CD4-positive, alpha-beta T cell (primary cell): ENCODE measurements at regions not wholly inside any gene's neighbourhood (a gene's known extent, or its start where the extent isn't known, plus 50 kb on each side); places are given as distances from the start of the nearest gene placed in this dataset.

ENCODE experiments used
- ATAC-seq: fragments of 200-7000 bp; cut with Tn5 transposase; one replicate; pipeline ENCODE4 v1.10.0; 2022; ENCODE audit warnings: mild to moderate bottlenecking; ENCODE audit not compliant: poor library complexity
- CTCF ChIA-PET: fragments of 350-600 bp; sonication (Branson Sonifier 250); formaldehyde crosslinking; loops from one replicate; lab custom pipeline; 2021; ENCODE audit warnings: antibody characterized with exemption, inconsistent platforms; lab: Charles Lee
- POLR2A ChIA-PET: fragments of 350-600 bp; sonication (Branson Sonifier 250); formaldehyde crosslinking; loops from one replicate; lab custom pipeline; 2021; ENCODE audit warnings: antibody characterized with exemption, inconsistent platforms; lab: Charles Lee
- DNase-seq, 14 experiments: peaks; one replicate each; pipeline ENCODE4 v3.0.0-alpha.2; 2013 to 2020; ENCODE audit warnings: mixed read lengths in 2 of 14
- H3K27ac ChIP-seq, 2 donors: one replicate each; pipeline versions ENCODE4 v1.5.1 to v1.7.0; 2013; ENCODE audit warnings: low read length in 2 of 2, low read depth in 1 of 2, mild to moderate bottlenecking in 1 of 2
- H3K27me3 ChIP-seq, 2 experiments: 1 replicate in 1 of 2; 2 replicates in 1 of 2; pipeline versions ENCODE4 v1.6.1 to v1.7.0; 2013; ENCODE audit warnings: low read length in 2 of 2, control low read depth in 1 of 2, mild to moderate bottlenecking in 1 of 2, moderate library complexity in 1 of 2; ENCODE audit not compliant: insufficient read depth in 2 of 2, control insufficient read depth in 1 of 2
- H3K36me3 ChIP-seq: one replicate; pipeline ENCODE4 v1.6.1; 2013; ENCODE audit warnings: low read length, control low read depth; ENCODE audit not compliant: insufficient read depth
- H3K4me1 ChIP-seq: one replicate; pipeline ENCODE4 v1.6.1; 2013; ENCODE audit warnings: low read length, control low read depth; ENCODE audit not compliant: insufficient read depth
- H3K4me3 ChIP-seq: one replicate; pipeline ENCODE4 v1.5.1; 2013; ENCODE audit warnings: mild to moderate bottlenecking, low read length, moderate library complexity
- H3K9me3 ChIP-seq, 2 experiments: 1 replicate in 1 of 2; 2 replicates in 1 of 2; pipeline versions ENCODE4 v1.6.1 to v1.7.0; 2013; ENCODE audit warnings: low read length in 2 of 2, mild to moderate bottlenecking in 2 of 2, control low read depth in 1 of 2, moderate library complexity in 1 of 2; ENCODE audit not compliant: control insufficient read depth in 1 of 2, insufficient read depth in 1 of 2
- H3K27ac Mint-ChIP-seq: one replicate; pipeline ENCODE4 v1.8.0; 2020; ENCODE audit warnings: mixed read lengths
- H3K27me3 Mint-ChIP-seq: one replicate; pipeline ENCODE4 v1.8.0; 2021; ENCODE audit warnings: mixed read lengths
- H3K36me3 Mint-ChIP-seq: one replicate; pipeline ENCODE4 v1.8.0; 2021; ENCODE audit warnings: low read depth, mixed read lengths
- H3K4me1 Mint-ChIP-seq: one replicate; pipeline ENCODE4 v1.8.0; 2021; ENCODE audit warnings: low read depth, mixed read lengths
- H3K4me3 Mint-ChIP-seq: one replicate; pipeline ENCODE4 v1.8.0; 2020; ENCODE audit warnings: mild to moderate bottlenecking, mixed read lengths
- H3K9me3 Mint-ChIP-seq: one replicate; pipeline ENCODE4 v1.8.0; 2020; ENCODE audit warnings: mixed read lengths
- intact Hi-C, 2 experiments: fragments of 100-400 bp; cut with DNase I in 1 of 2; cut with micrococcal nuclease in 1 of 2; formaldehyde crosslinking; loops; one replicate each; pipeline versions ENCODE4 v1.15.1 to v1.9.0; 2023 to 2025; cut with DNase I, micrococcal nuclease
- TF ChIP-seq, protein P1 (sequence below): fragments of 200-600 bp; IDR thresholded peaks from one replicate; pipeline ENCODE4 v1.8.0; 2022; ENCODE audit warnings: antibody characterized with exemption, mild to moderate bottlenecking

- POLR2A ChIA-PET, result no interaction called here
- H3K27me3 ChIP-seq, result peaks cover 0 to 5% of the 10 kb centered on the region in 2 experiments
- H3K27ac Mint-ChIP-seq, result no peak overlapping the region
- no peak for ATAC-seq
- H3K9me3 ChIP-seq, result no peaks in the 10 kb centered on the region
- H3K27ac ChIP-seq, result no peak overlapping the region
- DNase-seq, result no peak
- intact Hi-C loops, result no loop called here
- CTCF ChIA-PET, result no interaction called here
- no peaks in the 10 kb centered on the region for H3K36me3 Mint-ChIP-seq
- TF ChIP-seq, protein P1, sequence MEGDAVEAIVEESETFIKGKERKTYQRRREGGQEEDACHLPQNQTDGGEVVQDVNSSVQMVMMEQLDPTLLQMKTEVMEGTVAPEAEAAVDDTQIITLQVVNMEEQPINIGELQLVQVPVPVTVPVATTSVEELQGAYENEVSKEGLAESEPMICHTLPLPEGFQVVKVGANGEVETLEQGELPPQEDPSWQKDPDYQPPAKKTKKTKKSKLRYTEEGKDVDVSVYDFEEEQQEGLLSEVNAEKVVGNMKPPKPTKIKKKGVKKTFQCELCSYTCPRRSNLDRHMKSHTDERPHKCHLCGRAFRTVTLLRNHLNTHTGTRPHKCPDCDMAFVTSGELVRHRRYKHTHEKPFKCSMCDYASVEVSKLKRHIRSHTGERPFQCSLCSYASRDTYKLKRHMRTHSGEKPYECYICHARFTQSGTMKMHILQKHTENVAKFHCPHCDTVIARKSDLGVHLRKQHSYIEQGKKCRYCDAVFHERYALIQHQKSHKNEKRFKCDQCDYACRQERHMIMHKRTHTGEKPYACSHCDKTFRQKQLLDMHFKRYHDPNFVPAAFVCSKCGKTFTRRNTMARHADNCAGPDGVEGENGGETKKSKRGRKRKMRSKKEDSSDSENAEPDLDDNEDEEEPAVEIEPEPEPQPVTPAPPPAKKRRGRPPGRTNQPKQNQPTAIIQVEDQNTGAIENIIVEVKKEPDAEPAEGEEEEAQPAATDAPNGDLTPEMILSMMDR, result no peak
- no peaks in the 10 kb centered on the region for H3K9me3 Mint-ChIP-seq
- no peak overlapping the region for H3K4me3 Mint-ChIP-seq
- H3K4me1 ChIP-seq, result no peaks in the 10 kb centered on the region
- no peak overlapping the region for H3K4me3 ChIP-seq
- no peaks in the 10 kb centered on the region for H3K4me1 Mint-ChIP-seq
- peaks cover 19% of the 10 kb centered on the region for H3K27me3 Mint-ChIP-seq
- H3K36me3 ChIP-seq, result no peaks in the 10 kb centered on the region
Observed at GRCh38 chr1:34286511-34286910, 109.8 kb downstream of the C1orf94 start.

DNA sequence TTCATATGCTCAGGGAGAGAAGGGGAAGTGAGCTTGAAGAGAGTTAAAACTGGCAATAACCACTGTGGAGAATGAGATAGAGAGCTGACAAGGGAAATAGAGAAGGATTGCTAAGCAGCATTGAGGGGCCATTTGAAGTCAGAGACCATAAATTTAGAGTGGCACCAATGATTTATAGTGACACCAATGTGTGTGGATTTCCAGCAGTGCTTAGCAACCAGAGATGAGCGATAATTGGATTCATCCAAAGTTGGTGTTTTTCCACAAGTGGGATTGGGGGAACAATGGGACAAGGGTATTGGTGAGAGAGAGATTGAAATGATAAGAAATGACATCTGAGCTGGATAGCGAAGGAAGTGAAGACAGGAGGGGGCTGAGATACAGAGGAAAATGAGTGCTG, 114.1 kb downstream of the C1orf94 start:
- no peak for DNase-seq
- Mint-ChIP-seq H3K4me1 (no peaks in the 10 kb centered on the region), H3K36me3 (no peaks in the 10 kb centered on the region), H3K27me3 (peaks cover 7% of the 10 kb centered on the region), H3K4me3 (no peak overlapping the region), H3K27ac (no peak overlapping the region), H3K9me3 (no peaks in the 10 kb centered on the region)
- CTCF ChIA-PET, result interaction anchor here (1.3 kb wide), 1 partner anchor 9 kb away, joined by 3 read pairs; no protein-coding TSS in a partner anchor
- peaks cover 0 to 5% of the 10 kb centered on the region in 2 experiments for H3K27me3 ChIP-seq
- no peaks in the 10 kb centered on the region for H3K36me3 ChIP-seq
- no peak overlapping the region for H3K27ac ChIP-seq
- no peak for ATAC-seq
- intact Hi-C loops, result no loop called here
- POLR2A ChIA-PET, result no interaction called here
- H3K9me3 ChIP-seq, result no peaks in the 10 kb centered on the region
- H3K4me3 ChIP-seq, result no peak overlapping the region
- H3K4me1 ChIP-seq, result no peaks in the 10 kb centered on the region
- TF ChIP-seq, protein P1, result no peak

DNA sequence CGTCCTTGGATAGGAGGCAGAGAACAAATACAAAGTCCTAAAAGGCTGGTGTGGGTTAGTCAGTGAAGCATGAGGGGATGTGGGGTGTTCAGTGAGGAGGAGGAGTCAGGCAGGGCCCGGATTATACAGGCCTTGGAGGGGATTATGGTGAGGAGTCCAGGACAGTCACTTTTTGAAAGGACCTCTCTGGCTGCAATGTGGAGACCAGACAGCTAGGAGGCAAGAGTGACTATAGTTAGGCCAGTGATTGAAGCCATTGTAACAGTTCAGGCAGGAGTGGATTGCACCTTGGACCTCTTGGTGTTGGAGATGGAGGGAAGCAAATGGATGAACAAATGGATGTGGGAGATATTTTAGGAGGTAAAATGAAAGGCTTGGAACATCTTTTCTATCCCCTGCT, 115.8 kb downstream of the C1orf94 start:
- H3K4me1 Mint-ChIP-seq, result no peaks in the 10 kb centered on the region

More for the DNA sequence above, 115.8 kb downstream of the C1orf94 start:
- H3K27me3 Mint-ChIP-seq, result peaks cover 12% of the 10 kb centered on the region
- Histone ChIP-seq H3K4me3 (no peak overlapping the region), H3K36me3 (no peaks in the 10 kb centered on the region), H3K27me3 (peaks cover 0 to 2% of the 10 kb centered on the region in 2 experiments), H3K4me1 (no peaks in the 10 kb centered on the region), H3K9me3 (no peaks in the 10 kb centered on the region), H3K27ac (no peak overlapping the region)
- intact Hi-C loops, result no loop called here
- CTCF ChIA-PET, result no interaction called here
- no peak overlapping the region for H3K27ac Mint-ChIP-seq
- H3K9me3 Mint-ChIP-seq, result no peaks in the 10 kb centered on the region
- no peak for ATAC-seq
- DNase-seq, result no peak
- POLR2A ChIA-PET, result no interaction called here
- TF ChIP-seq, protein P1, result no peak
- no peak overlapping the region for H3K4me3 Mint-ChIP-seq
- H3K36me3 Mint-ChIP-seq, result no peaks in the 10 kb centered on the region
